ENCODE measurements at regions not wholly inside any gene's neighbourhood (a gene's known extent, or its start where the extent isn't known, plus 50 kb on each side); places are given as distances from the start of the nearest gene placed in this dataset.

DNA sequence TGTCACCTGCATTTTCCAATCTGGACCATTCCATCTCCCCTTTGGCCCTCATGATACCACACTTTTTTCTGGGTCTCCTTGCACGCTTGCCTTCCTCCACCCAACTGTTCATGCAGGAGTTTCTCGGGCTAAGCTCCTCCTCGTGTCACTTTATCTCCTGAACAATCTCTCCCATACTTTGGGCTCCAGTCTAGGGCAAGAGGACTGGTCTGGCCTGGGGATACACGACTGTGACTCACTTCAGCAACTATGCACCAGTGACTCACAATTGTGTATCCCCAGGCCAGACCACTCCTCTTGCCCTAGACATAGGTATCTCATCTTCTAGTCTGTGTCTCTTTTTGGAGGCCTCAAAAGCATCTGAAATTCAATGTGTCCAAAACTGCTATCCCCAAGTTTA, 149.4 kb upstream of the PTPRM start:
- Histone ChIP-seq H3K36me3 (replicated peaks; ENCODE audit: control insufficient read depth, insufficient read depth, low read length) (no peaks in the 10 kb centered on the region), H3K27me3 (ENCODE audit: control insufficient read depth, insufficient read depth, low read length) (no peaks in the 10 kb centered on the region), H3K4me3 (ENCODE audit: insufficient read depth, low read depth, low read length) (no peak overlapping the region)
- no peak for DNase-seq

DNA sequence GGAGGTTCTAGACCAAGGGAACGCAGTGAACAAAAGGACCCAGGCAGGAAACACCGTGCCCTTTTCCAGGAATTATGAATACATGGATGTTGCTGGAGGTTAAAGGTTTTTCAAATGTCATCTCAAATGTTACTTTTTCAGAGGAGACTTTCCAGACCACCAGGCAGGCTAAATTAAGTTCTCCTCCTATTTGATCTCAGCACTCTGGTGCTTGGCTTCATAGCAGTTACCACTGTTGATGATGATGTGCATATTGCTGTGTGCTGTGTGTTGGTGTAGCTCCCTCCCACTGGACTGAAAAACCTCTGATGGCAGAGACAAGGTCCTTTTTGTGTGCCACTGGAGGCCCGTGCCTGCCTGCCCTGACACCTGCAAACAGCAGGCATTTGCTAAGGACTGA, 137.3 kb upstream of the PTPRM start:
- no peaks in the 10 kb centered on the region for H3K27me3 ChIP-seq (ENCODE audit: control insufficient read depth, insufficient read depth, low read length)
- H3K36me3 ChIP-seq (replicated peaks; ENCODE audit: control insufficient read depth, insufficient read depth, low read length), result no peaks in the 10 kb centered on the region
- no peak overlapping the region for H3K4me3 ChIP-seq (ENCODE audit: insufficient read depth, low read depth, low read length)
- DNase-seq, result no peak

DNA sequence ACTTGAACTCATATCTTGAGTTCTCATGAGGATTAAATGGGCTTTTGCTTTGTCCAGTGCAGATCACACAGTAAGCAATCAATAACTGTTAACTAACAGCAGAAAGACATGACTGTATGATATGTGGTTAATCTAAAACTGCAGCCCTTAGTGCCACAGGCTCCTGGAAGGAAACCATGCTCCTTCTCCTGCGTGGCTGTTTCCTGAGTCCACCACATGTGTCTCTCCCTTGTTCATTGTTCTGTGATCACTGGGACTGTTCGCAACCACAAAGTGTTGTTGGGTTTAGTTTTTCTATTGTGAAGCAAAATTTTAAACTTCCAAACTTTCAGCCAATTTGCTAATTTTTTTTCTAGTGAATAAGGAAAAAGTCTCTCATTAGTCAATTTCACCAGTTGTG, 130.9 kb upstream of the PTPRM start:
- no peaks in the 10 kb centered on the region for H3K36me3 ChIP-seq (replicated peaks; ENCODE audit: control insufficient read depth, insufficient read depth, low read length)
- no peaks in the 10 kb centered on the region for H3K27me3 ChIP-seq (ENCODE audit: control insufficient read depth, insufficient read depth, low read length)
- DNase-seq, result no peak
- no peak overlapping the region for H3K4me3 ChIP-seq (ENCODE audit: insufficient read depth, low read depth, low read length)

DNA sequence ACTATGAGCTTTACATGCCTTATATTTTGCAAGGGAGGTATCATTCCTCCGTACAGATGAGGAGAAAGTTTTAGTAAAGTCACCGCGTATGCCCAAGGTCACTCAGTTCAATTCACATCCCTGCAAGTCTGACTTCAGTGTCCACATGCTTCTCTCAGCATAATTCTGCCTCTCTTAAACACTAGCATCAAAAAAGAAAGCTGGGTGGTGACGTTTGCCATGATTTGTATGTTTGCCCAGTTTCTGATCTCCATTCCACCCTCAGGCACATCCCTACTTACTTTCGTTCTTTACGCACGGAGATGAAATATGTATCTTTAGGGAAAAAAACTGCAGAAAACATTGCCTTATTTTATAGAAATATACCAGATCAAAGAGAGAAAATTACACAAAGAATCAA, 129.2 kb upstream of the PTPRM start:
- H3K4me3 ChIP-seq (ENCODE audit: insufficient read depth, low read depth, low read length), result no peak overlapping the region
- H3K36me3 ChIP-seq (replicated peaks; ENCODE audit: control insufficient read depth, insufficient read depth, low read length), result no peaks in the 10 kb centered on the region
- no peaks in the 10 kb centered on the region for H3K27me3 ChIP-seq (ENCODE audit: control insufficient read depth, insufficient read depth, low read length)
- no peak for DNase-seq

DNA sequence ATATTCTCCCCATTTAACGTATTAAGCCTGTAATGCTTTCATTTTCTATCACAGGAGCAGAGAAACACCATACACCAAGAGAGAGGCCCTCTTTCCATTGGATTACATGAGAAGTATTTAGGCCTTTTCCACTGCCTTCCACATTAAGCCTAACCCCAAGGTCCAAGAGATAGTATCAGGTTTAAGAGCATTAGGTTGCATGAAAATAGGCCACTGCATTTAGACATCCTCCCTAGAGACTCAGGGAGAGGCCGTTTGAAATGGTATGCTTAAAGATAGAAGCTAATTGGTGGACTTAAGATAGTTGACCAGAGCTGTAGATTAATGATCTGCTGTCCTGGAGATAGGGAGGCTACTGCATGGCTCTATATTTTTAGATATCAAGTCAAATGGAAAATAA, 128.5 kb upstream of the PTPRM start:
- Histone ChIP-seq H3K27me3 (ENCODE audit: control insufficient read depth, insufficient read depth, low read length) (no peaks in the 10 kb centered on the region), H3K36me3 (replicated peaks; ENCODE audit: control insufficient read depth, insufficient read depth, low read length) (no peaks in the 10 kb centered on the region), H3K4me3 (ENCODE audit: insufficient read depth, low read depth, low read length) (no peak overlapping the region)
- DNase-seq, result no peak

DNA sequence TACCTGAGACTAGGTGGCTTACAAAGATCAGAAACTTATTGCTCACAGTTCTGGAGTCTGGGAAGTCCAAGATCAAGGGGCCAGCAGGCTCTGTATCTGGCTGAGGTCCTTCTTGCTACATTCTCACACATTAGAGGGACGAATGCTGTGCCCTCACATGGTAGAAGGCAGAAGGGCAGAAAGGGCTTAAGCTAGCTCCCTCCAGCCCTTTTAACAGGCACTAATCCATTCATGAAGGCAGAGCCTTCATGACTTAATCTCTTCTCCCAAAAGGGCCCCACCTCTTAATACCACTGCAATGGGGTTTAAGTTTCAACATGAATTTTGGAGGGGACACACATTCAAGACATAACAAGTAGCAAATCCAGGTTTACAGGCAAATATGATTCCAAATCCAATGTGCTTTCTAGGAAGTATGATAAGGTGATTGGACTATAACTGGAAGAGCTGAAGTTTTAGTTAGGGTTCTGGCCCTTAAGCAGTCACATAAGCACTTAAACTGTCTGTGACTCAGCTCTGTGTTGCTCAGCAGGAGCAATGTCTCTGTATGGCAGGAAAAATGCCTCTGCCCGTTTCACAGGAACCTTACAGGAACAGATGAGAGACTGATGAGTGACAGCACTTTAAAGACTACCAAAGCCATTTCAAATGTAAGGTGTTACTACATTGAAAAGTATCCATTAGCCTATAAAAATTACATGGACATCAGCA, 119.6 kb upstream of the PTPRM start:
- no peak for DNase-seq
- no peaks in the 10 kb centered on the region for H3K36me3 ChIP-seq (replicated peaks; ENCODE audit: control insufficient read depth, insufficient read depth, low read length)

DNA sequence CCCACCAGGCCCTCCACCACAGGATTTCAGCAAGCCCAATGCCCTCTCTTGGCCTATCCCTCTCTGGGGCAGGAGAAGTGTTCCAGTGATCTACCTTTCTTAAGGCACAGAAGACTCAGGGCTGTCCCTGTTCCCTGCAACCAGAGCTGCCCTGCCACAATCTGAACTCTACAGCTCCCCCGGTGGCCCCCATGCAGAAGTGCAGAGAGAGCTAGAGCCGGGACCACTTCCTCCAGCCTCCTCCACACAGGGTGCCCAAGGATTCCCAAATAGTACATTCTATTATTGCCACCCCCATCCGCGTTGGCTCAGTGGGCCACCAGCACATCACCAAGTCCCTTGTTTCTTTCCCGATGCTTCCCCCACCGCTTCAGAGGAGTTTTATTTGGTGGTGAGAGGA, 114.8 kb upstream of the PTPRM start:
- Histone ChIP-seq H3K4me3 (ENCODE audit: insufficient read depth, low read depth, low read length) (no peak overlapping the region), H3K27me3 (ENCODE audit: control insufficient read depth, insufficient read depth, low read length) (no peaks in the 10 kb centered on the region), H3K36me3 (replicated peaks; ENCODE audit: control insufficient read depth, insufficient read depth, low read length) (no peaks in the 10 kb centered on the region)
- peak; percentile 83 for DNase-seq

More for the DNA sequence above, 119.6 kb upstream of the PTPRM start:
- Histone ChIP-seq H3K27me3 (ENCODE audit: control insufficient read depth, insufficient read depth, low read length) (no peaks in the 10 kb centered on the region), H3K4me3 (ENCODE audit: insufficient read depth, low read depth, low read length) (no peak overlapping the region)

DNA sequence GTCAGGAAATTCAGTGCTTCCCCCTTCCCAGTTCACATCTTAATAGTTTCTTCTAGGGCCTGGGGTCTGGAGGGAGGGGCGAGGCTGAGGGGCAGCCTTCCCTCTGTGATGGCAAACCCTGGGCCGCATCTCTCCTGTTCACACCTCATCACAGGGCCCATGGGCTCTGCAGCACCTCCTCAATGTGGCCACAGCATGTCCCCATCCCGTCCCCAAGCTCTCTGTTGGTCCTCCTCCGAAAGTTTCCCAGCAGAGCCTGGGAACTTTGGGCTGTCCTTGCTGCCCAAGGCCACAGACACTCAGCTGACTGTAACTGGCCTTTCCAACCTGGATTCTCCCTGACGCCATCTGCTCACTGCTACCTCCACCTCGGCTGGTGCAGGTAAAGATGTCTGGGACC, 112.7 kb upstream of the PTPRM start:
- Histone ChIP-seq H3K36me3 (replicated peaks; ENCODE audit: control insufficient read depth, insufficient read depth, low read length) (no peaks in the 10 kb centered on the region), H3K27me3 (ENCODE audit: control insufficient read depth, insufficient read depth, low read length) (no peaks in the 10 kb centered on the region), H3K4me3 (ENCODE audit: insufficient read depth, low read depth, low read length) (no peak overlapping the region)
- DNase-seq, result no peak

DNA sequence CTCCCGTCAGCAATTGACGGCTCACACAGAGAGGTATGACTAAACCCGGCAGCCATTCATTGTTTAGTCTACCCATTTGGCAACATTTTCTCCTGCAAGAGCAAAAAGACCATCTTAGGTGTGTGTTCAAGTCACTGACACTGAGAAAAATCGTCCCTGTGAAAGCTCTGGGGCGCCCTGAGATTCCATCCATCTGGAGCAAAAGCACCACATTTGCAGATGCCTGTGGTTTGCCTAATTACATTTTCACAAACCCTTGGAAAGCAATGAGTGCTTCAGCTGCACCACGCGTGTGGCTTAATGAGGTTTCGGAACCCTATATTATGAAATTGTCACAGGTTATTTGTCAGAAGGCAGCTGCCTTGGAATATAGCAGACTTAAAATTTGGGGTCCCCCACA, 110.7 kb upstream of the PTPRM start:
- Histone ChIP-seq H3K27me3 (ENCODE audit: control insufficient read depth, insufficient read depth, low read length) (no peaks in the 10 kb centered on the region), H3K4me3 (ENCODE audit: insufficient read depth, low read depth, low read length) (no peak overlapping the region), H3K36me3 (replicated peaks; ENCODE audit: control insufficient read depth, insufficient read depth, low read length) (no peaks in the 10 kb centered on the region)
- no peak for DNase-seq

DNA sequence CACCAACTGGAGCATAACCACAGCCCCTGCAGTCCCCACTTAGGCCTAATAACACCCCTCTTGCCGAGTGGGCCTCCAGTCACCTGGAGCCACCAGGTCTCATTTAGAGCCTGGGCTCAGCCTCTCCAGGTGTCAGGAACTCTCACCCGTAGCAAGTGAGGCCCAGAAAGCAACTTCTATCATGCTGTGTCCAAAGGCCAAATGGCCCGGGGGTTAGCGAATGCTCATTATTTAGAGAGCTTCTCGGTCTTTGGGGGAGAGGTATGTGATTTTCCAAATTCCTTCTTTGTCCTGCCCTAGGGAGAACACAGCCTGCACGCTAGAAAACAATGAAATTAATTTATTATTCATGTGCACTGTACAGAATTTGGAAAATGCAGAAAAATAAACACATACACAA, 109.9 kb upstream of the PTPRM start:
- Histone ChIP-seq H3K4me3 (ENCODE audit: insufficient read depth, low read depth, low read length) (no peak overlapping the region), H3K36me3 (replicated peaks; ENCODE audit: control insufficient read depth, insufficient read depth, low read length) (no peaks in the 10 kb centered on the region)
- DNase-seq, result no peak

DNA sequence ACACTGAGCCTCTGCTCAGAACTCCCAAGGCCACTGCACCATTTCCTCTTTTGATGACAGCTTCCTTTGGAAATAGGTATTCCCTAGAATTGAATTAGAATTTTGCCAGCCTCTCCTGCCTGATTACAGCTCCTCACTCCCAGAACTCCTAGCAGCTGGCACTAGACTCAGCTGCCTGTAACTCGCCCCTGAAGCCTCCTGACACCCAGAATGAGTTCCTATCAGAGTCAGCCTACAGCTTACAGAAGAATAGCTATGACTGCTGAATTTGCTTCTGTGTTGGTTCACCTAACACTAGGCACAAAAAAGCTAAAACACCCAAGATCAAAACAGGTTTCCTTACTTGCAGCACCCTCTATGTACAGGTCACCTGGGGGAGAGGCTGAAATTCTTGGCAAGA, 108.2 kb upstream of the PTPRM start:
- Histone ChIP-seq H3K36me3 (replicated peaks; ENCODE audit: control insufficient read depth, insufficient read depth, low read length) (no peaks in the 10 kb centered on the region), H3K27me3 (ENCODE audit: control insufficient read depth, insufficient read depth, low read length) (no peaks in the 10 kb centered on the region; the same call in 1 of the 2 replicates), H3K4me3 (ENCODE audit: insufficient read depth, low read depth, low read length) (no peak overlapping the region)
- DNase-seq, result no peak

More for the DNA sequence above, 109.9 kb upstream of the PTPRM start:
- H3K27me3 ChIP-seq (ENCODE audit: control insufficient read depth, insufficient read depth, low read length), result no peaks in the 10 kb centered on the region

DNA sequence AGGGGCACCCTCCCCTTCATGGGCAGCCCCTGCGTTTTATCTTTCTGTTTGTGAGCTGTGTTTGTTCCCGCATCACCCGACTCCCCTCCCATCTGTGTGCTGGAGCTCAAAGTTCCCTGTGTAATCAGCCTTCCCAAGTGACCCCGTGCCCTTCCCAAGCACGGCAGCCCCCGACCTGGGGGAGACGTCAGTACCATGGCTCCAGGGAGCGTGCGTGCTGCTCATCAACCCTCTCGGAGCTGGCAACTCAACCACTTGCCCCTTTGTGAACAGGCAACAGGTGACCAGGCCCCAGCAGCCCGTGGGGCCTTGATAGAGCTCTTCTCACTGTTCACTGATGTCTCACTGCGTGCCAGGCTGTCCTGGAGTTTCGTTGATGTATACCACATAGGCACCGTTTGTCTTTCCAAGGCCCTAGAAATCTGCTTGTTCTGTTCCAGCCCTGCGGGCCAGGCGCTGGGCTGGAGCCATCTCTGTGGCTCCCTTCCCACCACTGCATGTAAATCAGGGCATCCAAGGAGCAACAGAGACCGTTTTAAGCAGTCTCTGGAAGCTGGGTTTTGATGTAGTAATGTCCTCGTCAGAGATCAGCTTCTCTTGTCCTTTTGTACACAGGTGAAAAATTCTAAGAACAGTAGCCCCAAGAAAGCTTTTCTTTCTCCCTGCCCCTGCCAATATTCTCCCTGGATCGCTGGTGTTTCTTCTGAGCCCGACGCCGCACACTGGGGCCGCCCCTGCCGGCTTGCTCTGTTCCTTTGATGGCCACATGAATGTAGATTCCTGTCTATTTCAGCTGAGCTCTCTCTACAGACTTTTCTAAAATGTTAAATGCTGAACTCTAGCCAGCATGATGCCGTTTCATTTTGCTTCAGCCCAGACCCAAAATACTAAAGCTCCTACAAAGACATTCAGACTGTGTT, 107.0 kb upstream of the PTPRM start:
- Histone ChIP-seq H3K27me3 (ENCODE audit: control insufficient read depth, insufficient read depth, low read length) (no peaks in the 10 kb centered on the region; the same call in 1 of the 2 replicates), H3K4me3 (ENCODE audit: insufficient read depth, low read depth, low read length) (no peak overlapping the region), H3K36me3 (replicated peaks; ENCODE audit: control insufficient read depth, insufficient read depth, low read length) (no peaks in the 10 kb centered on the region)
- peak; percentile 40 for DNase-seq

DNA sequence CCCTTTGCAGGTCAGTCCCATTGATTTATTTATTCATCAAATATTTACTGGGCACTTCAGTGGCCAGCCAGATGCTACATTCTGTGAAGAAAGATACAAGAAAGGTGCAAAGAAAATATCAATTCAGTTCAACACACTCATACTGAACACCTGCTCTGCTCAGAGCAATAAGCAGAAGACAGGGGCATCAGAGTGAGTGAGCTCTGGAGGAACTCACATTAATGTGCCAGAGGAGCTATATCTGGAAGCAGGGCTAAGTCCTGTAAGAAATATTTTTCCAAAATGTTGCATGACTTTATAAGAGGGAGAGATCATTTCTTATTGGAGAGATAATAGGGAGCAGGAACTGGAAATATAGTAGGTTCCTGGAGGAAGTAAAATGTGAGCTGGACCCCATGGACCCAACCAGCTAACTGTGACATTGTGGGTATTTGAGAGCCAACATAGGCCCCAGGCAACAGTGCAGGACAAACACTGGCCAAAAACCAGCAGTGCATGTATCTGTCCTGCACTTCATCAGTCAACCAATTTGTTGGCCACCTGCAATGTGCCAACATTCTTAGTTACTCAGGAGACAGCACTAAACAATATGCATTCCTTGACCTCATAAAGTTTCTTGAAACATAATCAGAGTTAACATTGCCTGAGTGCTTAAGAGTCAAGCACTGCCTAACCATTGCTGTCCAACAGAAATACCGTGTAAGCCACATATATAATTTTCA, 102.7 kb upstream of the PTPRM start:
- Histone ChIP-seq H3K36me3 (replicated peaks; ENCODE audit: control insufficient read depth, insufficient read depth, low read length) (no peaks in the 10 kb centered on the region), H3K27me3 (ENCODE audit: control insufficient read depth, insufficient read depth, low read length) (no peaks in the 10 kb centered on the region; the same call in 1 of the 2 replicates), H3K4me3 (ENCODE audit: insufficient read depth, low read depth, low read length) (no peak overlapping the region)
- DNase-seq, result no peak

DNA sequence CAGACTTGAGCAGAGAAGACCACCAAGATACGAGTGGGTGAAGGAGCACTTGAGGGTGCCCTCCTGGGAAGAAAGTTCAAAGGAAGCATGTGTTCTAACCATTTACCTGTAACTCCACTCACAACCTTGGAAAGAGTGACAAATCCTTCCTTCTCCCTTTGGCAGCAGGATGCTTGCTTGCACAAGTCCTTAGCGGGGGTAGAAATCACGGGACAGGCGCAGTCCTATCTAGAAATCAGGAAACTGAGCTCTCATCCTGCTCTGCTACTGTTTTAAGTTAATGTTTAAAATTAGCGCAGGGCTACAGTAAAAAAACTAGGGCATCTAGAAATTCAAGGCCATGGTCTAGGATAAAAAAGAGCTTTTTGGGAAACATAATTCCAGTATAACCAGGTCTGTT, 100.9 kb upstream of the PTPRM start:
- no peaks in the 10 kb centered on the region; the same call in 1 of the 2 replicates for H3K27me3 ChIP-seq (ENCODE audit: control insufficient read depth, insufficient read depth, low read length)
- H3K36me3 ChIP-seq (replicated peaks; ENCODE audit: control insufficient read depth, insufficient read depth, low read length), result no peaks in the 10 kb centered on the region
- no peak overlapping the region for H3K4me3 ChIP-seq (ENCODE audit: insufficient read depth, low read depth, low read length)
- no peak for DNase-seq
